ENCODE measurements at regions not wholly inside any gene's neighbourhood (a gene's known extent, or its start where the extent isn't known, plus 50 kb on each side); places are given as distances from the start of the nearest gene placed in this dataset.
"Not testable (repeated sequence)": the region's sequence is repeated elsewhere in the genome, so short reads cannot be mapped to it uniquely, and the experiment has no call there.

- DNase-seq, result no peak
Measured at GRCh38 chrX:102784550-102784949, 64.0 kb downstream of the GPRASP3 start.

- DNase-seq, result no peak
Measured at GRCh38 chrX:102787283-102787682, 66.7 kb downstream of the GPRASP3 start.

- DNase-seq, result no peak
Measured at GRCh38 chrX:102808336-102808735, 87.8 kb downstream of the GPRASP3 start.

- DNase-seq, result not testable (repeated sequence)
Measured at GRCh38 chrX:102818269-102818668, 97.7 kb downstream of the GPRASP3 start.

GRCh38 chrX:102832661-102833060 is 104.4 kb upstream of the RAB40AL start:
- no peak for DNase-seq

- DNase-seq, result no peak
Measured at GRCh38 chrX:102833136-102833535, 103.9 kb upstream of the RAB40AL start.

GRCh38 chrX:102835504-102836146 is 101.4 kb upstream of the RAB40AL start:
- DNase-seq, result no peak

- no peak for DNase-seq
Measured at GRCh38 chrX:102837847-102838246, 99.2 kb upstream of the RAB40AL start.

- DNase-seq, result no peak
Measured at GRCh38 chrX:102840871-102841705, 96.0 kb upstream of the RAB40AL start.

- DNase-seq, result no peak
Measured at GRCh38 chrX:102841706-102842003, 95.4 kb upstream of the RAB40AL start.

- no peak for DNase-seq
Measured at GRCh38 chrX:102845020-102845419, 92.1 kb upstream of the RAB40AL start.

- no peak for DNase-seq
Measured at GRCh38 chrX:102846544-102847236, 90.4 kb upstream of the RAB40AL start.

- no peak for DNase-seq
Measured at GRCh38 chrX:102847362-102847761, 89.7 kb upstream of the RAB40AL start.

GRCh38 chrX:102849396-102849795 is 87.7 kb upstream of the RAB40AL start:
- DNase-seq, result no peak

- DNase-seq, result not testable (repeated sequence)
Measured at GRCh38 chrX:102858826-102859549, 78.1 kb upstream of the RAB40AL start.

GRCh38 chrX:102859550-102859871 is 77.6 kb upstream of the RAB40AL start:
- no peak for DNase-seq

GRCh38 chrX:102860235-102860634 is 76.8 kb upstream of the RAB40AL start:
- no peak for DNase-seq

- DNase-seq, result peak; percentile 80
Measured at GRCh38 chrX:102863735-102864134, 73.3 kb upstream of the RAB40AL start.

GRCh38 chrX:102866981-102867656 is 70.0 kb upstream of the RAB40AL start:
- no peak for DNase-seq

- no peak for DNase-seq
Measured at GRCh38 chrX:102883491-102883890, 53.6 kb upstream of the RAB40AL start.
